Ishikawa (cell line): ENCODE measurements at regions not wholly inside any gene's neighbourhood (a gene's known extent, or its start where the extent isn't known, plus 50 kb on each side); places are given as distances from the start of the nearest gene placed in this dataset.

Source experiments
- CEBPB ChIP-seq: IDR thresholded peaks from 2 replicates; pipeline ENCODE4 v1.6.1; 2012
- EP300 ChIP-seq: IDR thresholded peaks from 2 replicates; pipeline ENCODE4 v1.6.1; 2012; ENCODE audit warnings: borderline replicate concordance
- MAX ChIP-seq: IDR thresholded peaks from 2 replicates; pipeline ENCODE4 v1.6.1; 2012
- REST ChIP-seq: IDR thresholded peaks from 2 replicates; pipeline ENCODE4 v1.6.1; 2012; ENCODE audit warnings: low read depth, mild to moderate bottlenecking
- TAF1 ChIP-seq: IDR thresholded peaks from 2 replicates; pipeline ENCODE4 v1.6.1; 2012; ENCODE audit warnings: low read depth, mild to moderate bottlenecking
- TEAD4 ChIP-seq: IDR thresholded peaks from 2 replicates; pipeline ENCODE4 v1.6.1; 2012
- YY1 ChIP-seq: IDR thresholded peaks from 2 replicates; pipeline ENCODE4 v1.6.1; 2012; ENCODE audit warnings: low read depth

- TF ChIP-seq TAF1 (no peak), EP300 (no peak), TEAD4 (no peak), YY1 (no peak), REST (no peak), MAX (no peak), CEBPB (no peak)
These were observed 264.4 kb upstream of the TCERG1L start for GRCh38 chr10:131575877-131576276.
